Stimulated activated naive CD4-positive, alpha-beta T cell treated with Interleukin-2 at 50 U/mL for 16 hours (primary cell): ENCODE measurements at regions not wholly inside any gene's neighbourhood (a gene's known extent, or its start where the extent isn't known, plus 50 kb on each side); places are given as distances from the start of the nearest gene placed in this dataset.
"Not testable (repeated sequence)": the region's sequence is repeated elsewhere in the genome, so short reads cannot be mapped to it uniquely, and the experiment has no call there.

Experiments
- DNase-seq: peaks from one replicate; lab custom pipeline; 2025; lab: John Stamatoyannopoulos, UW

DNA sequence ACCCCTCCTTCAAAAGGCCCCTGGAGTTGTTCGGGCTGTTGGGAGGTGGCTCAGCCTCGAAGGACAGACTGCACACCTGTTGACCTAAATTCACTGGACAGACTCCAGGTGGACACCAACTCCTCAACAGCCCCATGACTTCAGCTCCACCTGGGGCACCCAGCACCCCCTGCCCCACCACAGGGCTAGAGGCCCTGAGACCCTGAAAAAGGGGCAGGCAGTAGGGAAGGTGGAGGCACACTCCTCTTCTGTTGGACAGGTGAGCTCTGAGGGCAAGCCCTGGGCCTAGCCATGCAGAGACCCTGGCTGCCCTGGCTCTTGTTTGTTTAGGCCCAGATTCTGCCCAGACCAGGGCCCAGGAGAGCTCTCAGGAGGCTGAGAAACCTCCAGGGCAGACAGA is 409.7 kb upstream of the CAMK1G start:
- DNase-seq, result not testable (repeated sequence)

DNA sequence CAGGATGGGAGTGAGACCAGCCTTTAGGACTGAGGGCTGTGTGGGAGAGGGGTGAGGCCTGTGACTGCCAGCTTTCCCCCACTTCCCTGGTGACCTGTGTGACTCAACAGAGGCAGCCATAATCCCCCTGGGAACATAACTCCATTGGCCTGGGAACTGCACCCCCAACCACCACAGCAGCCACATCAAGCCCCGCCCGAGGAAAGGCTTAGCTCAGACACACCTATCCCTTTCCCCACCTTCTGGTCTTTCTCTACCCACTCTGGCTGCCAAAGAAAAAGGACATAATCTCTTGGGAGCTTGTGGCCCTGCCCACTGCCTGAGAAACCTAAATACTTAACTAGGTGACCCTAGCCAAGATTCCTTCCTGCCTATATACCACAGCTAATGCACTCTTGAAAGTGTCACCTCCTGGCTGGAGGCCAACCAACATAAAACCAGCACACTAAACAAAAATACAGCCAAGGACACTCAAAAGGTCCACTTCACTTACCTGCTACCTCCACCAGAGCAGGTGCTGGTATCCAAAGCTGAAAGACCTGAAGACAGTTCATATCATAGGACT is 406.6 kb upstream of the CAMK1G start:
- DNase-seq, result no peak

DNA sequence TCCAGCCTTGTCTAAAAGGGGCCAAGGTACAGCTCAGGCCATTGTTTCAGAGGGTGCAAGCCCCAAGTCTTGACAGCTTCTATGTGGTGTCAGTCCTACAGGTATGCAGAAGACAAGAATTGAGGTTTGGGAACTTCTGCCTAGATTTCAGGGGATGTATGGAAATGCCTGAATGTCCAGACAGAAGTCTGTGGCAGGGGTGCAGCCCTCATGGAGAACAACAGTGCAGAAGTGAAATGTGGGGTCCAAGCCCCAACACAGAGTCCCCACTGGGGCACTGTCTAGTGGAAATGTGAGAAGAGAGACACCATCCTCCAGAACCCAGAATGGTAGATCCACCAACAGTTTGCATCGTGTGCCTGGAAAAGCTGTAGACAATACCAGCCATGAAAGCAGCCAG is 400.3 kb upstream of the CAMK1G start:
- no peak for DNase-seq

DNA sequence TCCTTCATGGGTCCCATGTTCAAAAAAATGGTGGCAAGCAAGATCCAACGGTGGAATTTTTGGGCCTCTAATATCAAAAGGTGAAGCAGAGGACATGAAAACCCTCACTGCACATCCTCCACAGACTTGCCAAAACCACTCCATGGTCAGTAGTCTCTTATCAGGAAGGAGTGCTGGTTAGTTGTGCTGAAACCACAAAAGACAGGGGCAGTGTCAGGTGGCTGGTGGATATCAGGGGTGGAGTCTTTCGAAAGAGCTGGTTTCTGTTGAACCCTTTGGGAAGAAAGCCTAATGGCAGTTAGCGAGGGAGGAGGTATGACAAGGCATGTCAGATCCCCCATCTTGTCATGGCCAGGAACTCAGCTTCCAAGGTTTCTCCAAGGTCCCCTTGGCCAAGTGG is 395.9 kb upstream of the CAMK1G start:
- no peak for DNase-seq

DNA sequence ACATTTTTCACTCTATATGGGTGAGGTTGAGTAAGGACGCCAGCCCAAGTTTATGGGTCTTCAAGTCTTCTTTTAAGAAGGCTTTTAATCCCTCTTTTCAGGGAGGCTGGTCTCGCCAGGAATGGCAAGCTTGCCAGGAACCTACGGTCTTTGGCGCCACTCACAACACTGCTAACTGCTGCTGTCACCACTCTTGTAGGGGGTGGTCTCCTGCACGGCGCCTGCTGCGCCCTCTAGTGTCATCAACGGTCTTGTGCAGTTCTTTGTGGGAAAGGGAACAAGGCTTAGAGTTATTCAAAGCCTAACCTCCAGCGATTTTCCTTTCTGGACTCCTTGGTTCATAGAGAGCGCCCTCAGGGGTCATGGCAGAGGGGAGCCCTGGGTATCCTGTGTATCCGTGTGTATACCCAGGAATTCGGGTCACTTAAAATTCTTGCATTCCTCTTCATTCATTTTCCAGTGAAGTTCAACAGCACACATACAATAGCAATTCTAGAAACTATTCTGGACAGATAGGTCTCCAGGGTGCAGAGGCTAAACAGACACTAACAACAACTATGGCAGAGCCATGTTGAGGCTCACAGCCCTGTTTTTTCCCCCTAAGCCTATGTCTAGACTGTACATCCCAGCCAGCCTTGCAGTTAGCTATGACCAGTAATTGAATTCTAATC is 392.8 kb upstream of the CAMK1G start:
- no peak for DNase-seq

DNA sequence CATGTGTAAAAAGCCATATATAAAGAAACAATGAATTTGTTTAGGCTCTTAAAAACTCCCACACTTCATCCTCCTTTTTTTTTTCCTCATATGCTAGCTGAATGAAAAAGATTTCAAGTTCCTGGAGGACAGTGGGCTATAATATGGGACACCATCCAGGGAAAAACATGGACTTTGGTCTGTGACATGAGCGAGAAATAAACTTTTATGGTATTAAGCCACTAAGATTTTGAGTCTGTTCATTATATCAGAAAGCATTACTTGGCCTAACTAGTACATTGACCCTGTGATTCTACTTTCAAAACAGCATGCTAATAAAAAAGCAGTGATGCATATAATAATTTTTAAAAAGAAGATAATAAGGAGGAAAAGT is 392.3 kb upstream of the CAMK1G start:
- no peak for DNase-seq

DNA sequence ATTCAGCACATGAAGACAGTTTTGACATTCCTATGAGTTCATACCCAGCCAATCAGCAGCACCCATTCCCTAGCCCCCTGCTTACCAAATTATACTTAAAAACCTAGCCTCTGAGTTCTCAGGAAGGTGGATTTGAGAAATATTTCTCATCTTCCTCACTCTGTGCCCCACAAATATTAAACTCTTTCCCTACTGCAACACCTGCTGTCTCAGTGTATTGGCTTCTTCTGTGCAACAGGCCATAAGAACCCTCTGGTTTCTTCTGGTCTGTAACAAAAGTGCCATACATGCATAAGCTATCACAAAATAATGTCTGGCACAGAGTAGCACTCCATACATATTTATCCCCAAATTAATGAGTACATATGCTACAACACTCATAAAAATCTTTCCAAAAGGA is 387.4 kb upstream of the CAMK1G start:
- no peak for DNase-seq

DNA sequence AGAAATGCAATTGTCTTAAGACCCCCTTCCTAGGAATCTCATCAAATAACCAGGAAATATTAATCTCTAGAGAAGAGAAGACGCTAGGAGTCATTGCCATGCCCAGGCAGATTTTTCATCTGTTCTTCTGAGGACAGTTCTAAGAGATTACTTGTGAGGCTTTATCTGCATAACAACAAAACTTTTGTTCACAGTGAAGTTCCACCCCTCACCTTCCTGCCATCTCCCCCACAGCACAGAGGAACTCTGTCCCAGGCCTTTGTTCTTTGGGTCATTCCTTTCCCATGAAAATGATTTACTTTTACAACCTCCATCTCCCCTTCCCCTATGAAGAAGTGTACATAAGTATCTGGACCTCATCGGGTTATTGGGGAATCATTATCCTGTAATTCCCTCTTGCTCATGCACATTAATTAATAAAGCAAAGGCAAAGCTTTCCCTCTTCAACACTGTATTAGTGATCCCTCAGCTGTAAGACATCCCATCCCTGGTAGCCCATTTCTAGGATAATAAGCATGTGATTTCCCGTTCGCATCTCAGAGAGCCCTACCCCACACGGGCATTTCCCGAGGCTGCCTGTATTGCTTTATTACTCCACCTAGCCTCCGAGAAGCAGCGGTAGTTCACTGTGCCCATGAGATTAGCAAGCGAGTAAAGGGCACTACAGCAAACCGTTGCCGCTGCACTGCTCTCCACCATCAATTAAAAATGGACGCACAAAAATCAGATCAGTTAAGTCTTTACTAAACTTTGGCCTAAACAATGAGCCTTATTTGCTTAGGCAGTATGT is 384.4 kb upstream of the CAMK1G start:
- DNase-seq, result no peak

DNA sequence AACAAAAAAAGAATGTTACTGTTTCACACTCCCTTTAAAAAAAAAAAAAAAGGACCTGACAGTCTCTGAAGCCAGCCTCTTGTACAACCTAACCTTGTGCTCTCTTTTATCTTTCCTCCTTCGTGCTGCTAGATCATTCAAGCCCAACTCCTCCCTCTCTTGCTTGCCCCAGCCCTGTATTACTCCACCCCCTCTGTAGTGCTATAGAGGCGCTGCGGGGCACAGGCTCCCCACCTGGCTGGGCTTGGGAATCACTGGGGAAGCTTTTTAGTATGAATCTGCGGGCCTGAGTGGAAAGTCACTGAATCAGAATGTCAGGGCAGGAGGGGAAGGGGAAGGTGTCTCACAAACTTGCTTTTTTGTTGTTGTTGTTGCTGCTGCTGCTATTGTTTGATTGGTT is 383.7 kb upstream of the CAMK1G start:
- DNase-seq, result no peak

DNA sequence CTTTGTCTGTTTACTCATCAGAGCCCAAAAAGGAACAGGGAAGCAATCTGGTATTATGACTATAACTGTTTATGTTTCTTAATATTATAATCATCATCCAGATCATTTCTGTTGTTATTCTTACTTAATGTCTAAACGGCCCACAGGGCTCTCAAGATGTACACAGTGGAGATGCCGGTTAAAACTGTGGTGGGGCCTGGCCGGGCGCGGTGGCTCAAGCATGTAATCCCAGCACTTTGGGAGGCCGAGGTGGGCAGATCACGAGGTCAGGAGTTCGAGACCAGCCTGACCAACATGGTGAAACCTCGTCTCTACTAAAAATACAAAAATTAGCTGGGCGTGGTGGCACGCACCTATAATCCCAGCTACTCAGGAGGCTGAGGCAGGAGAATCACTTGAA is 381.2 kb upstream of the CAMK1G start:
- not testable (repeated sequence) for DNase-seq

DNA sequence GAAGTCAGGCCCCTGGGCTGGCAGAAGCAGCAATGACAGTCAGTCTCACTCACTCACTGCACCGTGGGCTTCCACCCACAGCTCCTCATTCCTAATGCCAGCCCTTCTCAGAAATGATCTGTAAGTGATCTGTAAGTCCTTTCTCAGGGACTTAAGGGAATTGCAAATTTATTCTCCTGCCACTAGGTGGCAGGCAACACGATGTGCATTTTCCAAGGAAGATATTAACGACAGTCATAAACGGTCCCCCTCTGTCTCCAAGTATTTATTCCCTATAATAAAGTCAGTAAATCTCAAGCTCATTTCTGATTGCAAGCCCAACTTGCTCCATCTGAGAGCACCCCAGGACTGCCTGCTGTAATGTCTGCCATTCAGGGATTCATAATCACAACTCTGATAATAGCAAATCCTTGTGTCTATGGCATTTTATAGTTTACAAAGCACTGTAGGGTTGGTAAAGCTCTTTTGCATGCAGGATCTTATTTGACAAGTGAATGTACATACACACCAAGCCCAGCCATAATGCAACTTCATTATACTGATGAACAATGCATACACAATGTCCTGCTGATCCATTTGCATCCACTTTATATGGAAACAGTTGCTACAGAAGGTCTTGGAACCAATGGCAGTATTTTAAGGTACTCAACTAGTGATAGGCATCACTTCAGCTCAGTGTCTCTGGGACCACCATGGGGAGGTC is 380.5 kb upstream of the CAMK1G start:
- no peak for DNase-seq

DNA sequence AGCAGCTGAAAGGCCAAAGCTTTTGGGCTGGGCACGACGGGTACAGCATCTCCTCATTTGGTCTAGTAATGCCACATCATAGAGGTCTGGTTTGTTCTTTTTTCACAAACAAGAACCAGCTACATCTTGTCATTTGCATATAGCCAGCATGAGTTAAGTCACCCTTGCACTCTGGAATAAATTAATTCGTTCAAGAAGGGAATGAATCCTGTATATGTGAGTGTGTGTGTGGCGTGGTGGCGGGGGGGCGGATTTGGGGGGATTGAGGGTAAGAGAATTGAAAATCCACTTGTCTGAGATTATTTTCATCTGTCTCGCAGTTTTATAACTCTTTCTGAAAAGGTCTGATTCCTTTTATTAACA is 380.0 kb upstream of the CAMK1G start:
- no peak for DNase-seq

DNA sequence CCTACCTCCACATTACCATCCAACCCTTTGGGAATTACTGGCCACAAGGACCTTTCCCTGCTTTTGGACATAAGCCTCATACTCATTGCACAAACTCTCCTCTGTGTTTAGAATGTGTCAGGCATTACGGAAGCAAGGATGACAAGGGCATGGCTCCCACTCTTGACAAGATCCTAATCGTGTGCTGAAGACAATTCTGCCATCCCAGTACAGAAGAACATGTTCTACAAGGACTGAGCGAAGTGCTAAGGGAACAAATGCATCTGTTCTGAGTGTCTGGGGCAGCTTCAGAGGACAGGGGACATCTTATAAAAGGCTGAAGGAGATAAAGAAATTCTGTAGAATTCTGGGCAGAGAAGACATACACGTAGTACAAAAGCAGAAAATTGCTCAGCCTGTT is 378.5 kb upstream of the CAMK1G start:
- DNase-seq, result no peak

DNA sequence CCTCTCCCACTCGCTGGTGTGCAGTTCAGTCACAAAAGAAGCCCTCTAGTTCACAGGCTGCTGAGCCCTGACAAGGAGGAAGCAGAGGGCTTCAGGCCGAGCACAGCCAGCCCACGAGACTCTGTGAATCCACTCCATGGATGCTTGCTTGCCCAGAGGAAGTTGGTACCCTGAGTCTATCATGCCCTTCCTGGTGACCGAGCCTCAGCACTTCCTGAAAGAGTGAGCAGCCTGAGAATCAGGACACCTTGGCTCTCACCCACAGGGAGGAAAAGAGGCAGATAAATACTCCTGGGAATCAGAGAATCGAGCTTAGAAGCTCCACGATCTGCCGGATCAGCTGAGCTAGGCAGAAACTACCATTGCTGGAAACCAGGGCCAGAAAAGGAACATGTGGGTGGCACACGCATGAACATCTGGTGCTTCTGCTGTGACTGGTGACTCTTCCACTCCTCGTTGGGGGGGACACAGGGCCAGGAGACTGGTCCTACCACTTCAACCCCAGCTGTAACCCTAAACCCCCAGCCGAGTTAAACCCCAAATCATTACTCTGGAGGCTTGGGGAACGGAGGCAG is 376.3 kb upstream of the CAMK1G start:
- DNase-seq, result no peak

DNA sequence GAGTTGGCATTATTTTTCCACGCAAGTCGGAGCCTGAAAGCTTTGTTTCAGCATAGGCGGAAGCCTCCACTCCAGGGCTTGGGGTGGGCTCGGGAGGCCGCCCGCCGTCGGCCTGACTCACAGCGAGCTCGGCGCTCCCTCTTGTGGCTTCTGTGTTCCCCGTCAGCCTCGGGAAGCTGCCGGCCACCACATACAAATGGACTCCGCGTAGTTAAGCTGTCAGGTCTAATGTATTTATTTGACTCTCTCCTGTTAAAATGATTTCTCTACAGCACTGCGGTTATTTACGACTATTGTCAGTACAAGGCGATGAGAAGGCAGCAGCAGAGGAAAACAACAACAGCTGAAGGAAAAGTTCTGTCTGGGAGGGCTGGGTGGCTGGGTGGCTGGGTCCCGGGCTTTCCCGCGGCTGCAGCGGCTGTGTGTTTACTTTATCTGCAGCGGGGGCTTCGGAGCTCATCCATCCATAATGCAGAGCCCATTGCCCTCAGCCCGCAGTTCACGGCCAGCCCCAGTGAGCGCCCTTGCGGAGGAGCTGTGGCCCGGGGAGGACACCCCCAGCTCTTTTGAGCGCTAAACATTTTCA is 375.7 kb upstream of the CAMK1G start:
- DNase-seq, result no peak

DNA sequence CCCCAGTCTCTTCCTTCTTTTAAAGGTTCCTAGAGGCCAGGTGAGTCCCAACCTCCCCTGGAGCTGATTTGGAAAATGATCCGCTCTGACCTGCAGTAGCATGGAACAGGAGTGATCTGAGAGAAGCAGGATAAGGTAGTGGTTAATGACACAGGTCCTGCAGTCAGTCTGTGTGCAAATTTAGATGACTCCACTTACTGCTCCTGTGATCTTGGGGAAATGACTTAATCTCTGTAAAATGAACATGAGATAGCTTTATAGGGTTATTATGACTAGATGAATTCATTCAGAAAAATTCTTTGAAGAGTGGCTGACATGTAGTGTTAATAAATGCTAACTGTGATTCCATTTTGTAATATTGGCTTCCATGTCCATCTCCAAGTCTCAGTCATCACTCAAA is 374.9 kb upstream of the CAMK1G start:
- no peak for DNase-seq

DNA sequence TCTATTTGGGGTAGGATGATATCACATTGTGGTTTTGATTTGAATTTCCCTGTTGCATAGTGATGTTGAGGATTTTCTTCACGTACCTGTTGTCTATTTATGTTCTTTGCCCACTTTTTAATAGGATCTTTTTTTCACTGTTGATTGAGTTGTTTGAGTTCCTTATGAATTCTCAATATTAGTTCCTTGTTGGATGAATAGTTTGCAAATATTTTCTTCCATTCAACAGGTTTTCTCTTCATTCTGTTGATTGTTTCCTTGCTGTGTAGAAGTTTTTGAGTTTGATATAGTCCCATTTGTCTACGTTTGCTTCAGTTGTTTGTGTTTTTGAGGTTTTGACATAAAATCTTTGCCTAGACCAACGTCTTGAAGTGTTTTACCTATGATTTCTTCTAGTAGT is 369.5 kb upstream of the CAMK1G start:
- no peak for DNase-seq

DNA sequence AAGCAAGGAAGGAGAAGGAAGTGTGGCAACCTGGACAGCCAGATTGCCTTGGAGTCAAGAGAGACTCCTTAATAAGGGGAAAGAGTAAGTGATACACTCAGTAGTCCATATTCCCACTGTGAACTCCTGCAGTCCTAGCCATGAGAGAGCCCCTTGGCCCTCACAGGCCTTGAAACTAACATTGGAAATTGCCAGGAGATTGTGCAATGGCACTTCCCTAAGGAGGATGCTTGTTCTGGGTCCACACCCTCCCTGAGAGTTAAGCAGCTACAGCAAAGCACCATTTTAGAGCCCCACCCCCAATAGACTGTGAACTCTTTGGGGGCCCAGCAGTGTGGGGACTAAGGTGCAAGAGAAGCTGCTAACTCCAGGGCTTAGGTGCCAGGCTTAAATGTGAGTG is 367.7 kb upstream of the CAMK1G start:
- DNase-seq, result no peak

DNA sequence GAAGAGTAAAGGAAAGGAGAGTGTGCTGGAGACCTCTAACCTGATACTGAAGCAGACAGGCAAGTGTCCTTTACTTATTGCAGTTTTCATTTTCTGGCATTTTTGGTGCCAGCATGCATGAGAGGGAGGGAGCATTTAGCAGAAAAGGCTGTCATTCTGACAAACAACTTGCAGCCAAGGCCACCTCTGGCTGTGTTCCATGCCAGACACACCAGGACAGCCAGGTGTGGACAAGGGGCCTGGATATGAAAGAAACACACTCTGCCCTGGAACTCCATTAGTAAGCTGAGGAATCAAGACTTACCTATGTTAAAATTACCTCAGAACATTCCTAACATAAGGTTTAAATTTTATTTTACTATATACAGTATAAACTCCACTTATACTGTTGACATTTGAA is 365.4 kb upstream of the CAMK1G start:
- no peak for DNase-seq

DNA sequence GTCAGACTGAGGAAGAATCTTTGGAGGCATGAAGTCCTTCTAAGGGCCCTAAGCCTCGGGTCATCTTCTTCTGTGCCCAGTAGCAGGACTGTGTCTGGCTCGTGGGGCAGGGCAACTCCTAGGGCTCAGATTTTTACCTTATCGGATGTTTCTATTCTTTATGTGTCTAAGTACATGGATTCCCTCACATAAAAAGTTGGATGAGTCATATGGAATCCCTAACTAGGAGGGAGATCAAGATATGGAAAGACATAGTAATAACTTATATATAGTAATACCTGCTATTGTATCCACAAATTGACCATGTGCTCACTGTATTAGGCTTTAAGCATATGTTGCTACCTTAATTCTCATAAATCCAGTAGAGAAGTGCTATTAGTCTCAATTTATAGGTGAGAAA is 364.5 kb upstream of the CAMK1G start:
- DNase-seq, result no peak

DNA sequence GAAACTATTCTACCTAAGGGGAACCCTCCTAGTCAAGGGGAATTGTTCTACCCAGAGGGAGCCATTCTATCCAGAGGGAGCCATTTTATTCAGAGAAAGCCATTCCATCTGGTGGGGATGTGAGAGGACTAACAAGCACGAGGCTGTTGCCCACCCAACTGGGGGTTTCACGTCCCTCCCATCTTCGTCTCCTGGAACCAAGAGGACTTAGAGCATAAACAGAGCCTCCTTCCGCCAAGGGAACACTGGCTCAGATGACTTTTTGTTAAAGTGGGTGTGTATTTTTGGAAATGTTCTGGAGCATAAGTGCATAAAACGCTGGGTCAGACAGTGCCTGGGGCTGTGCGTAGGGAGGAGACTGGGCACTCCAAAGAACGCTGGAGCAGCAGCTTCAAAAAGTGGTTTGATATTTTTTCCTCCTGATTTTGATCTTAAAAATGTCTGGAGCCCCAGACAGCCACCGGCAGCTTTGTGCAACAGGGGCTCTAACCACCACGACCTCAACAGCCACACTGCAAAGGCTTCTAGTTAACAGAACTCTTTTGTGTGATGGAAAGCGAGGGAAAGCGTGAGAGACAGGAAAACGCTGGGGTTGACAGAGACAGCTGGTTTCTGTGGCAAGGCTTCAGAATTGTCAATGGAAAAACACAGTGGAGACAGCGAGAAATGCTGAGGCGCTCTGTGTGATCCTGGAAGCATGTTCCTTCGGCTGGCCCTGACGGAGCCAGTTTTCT is 363.6 kb upstream of the CAMK1G start:
- DNase-seq, result no peak

DNA sequence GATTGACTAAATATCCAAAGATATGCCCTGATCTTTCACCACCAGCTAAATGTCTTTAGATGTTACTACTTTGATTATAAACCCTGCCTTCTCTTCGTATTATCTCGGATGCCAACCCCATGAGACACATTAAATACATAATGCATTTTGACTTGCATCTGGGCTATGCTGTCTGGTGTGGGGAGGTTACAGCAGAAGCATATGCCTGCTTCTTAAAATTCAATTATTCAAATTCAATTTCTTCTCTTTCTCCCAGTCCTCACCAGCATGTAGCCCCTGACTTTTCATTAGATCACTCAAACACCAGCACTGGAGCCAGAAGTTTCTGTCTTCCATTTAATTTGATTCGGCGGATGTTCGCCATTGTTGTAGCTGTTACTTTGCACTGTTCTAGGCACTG is 360.7 kb upstream of the CAMK1G start:
- DNase-seq, result no peak
